ENCODE measurements at regions not wholly inside any gene's neighbourhood (a gene's known extent, or its start where the extent isn't known, plus 50 kb on each side); places are given as distances from the start of the nearest gene placed in this dataset.

GRCh38 chr3:168709073-168709472 lies 613.3 kb upstream of the GOLIM4 start:
- no peak for TF ChIP-seq CTCF (IDR thresholded peaks at IDR 0.05)
- no peak for TF ChIP-seq EP300 (IDR thresholded peaks at IDR 0.05)

Measured in ovary (tissue), 3 donors.